ENCODE measurements at regions not wholly inside any gene's neighbourhood (a gene's known extent, or its start where the extent isn't known, plus 50 kb on each side); places are given as distances from the start of the nearest gene placed in this dataset.

GRCh38 chr11:71144736-71145135 is 107.6 kb downstream of the SHANK2 start:
- TF ChIP-seq CTCF (IDR thresholded peaks at IDR 0.05; ENCODE audit: insufficient read depth, low read depth, low read length) (no peak), EZH2 (IDR thresholded peaks at IDR 0.05; ENCODE audit: insufficient read depth, low read length) (no peak)
